Neutrophil (primary cell): ENCODE measurements at regions not wholly inside any gene's neighbourhood (a gene's known extent, or its start where the extent isn't known, plus 50 kb on each side); places are given as distances from the start of the nearest gene placed in this dataset.

Experiments used
- H3K27ac ChIP-seq: fragments of 200-600 bp; sonication (generic); 2 replicates; pipeline ENCODE4 v1.5.1; 2016; ENCODE audit warnings: mild to moderate bottlenecking, moderate library complexity
- H3K27me3 ChIP-seq: fragments of 200-600 bp; sonication (generic); 2 replicates; pipeline ENCODE4 v1.6.0; 2016; ENCODE audit warnings: mild to moderate bottlenecking
- H3K36me3 ChIP-seq: fragments of 200-600 bp; sonication (generic); 2 replicates; pipeline ENCODE4 v1.5.1; 2017
- H3K4me1 ChIP-seq, 2 experiments: fragments of 200-600 bp in 1 of 2; sonication (generic) in 1 of 2; 1 replicate in 1 of 2; 2 replicates in 1 of 2; pipeline versions ENCODE4 v1.5.1 to v1.6.1; 2013 to 2016; ENCODE audit warnings: low read depth in 1 of 2, low read length in 1 of 2, mild to moderate bottlenecking in 1 of 2, moderate library complexity in 1 of 2; ENCODE audit not compliant: control insufficient read depth in 1 of 2, insufficient read depth in 1 of 2
- H3K4me3 ChIP-seq, 2 experiments: fragments of 200-600 bp in 1 of 2; sonication (generic) in 1 of 2; 1 replicate in 1 of 2; 2 replicates in 1 of 2; pipeline ENCODE4 v1.5.1; 2013 to 2016; ENCODE audit warnings: low read depth in 1 of 2, low read length in 1 of 2, mild to moderate bottlenecking in 1 of 2, moderate library complexity in 1 of 2
- H3K9me3 ChIP-seq: fragments of 200-600 bp; sonication (generic); 2 replicates; pipeline ENCODE4 v1.5.1; 2016
- CTCF ChIP-seq: fragments of 200-600 bp; sonication (generic); IDR thresholded peaks from 2 replicates; pipeline ENCODE4 v1.5.1; 2016; ENCODE audit warnings: antibody characterized with exemption

GRCh38 chr4:14264437-14264836 lies 636.9 kb upstream of the BOD1L1 start:
- TF ChIP-seq CTCF = no peak
- Histone ChIP-seq H3K36me3 (no peaks in the 10 kb centered on the region), H3K27me3 (no peaks in the 10 kb centered on the region), H3K27ac (no peak overlapping the region), H3K4me3 (no peak overlapping the region), H3K4me1 (peaks cover 0 to 5% of the 10 kb centered on the region in 2 experiments), H3K9me3 (no peaks in the 10 kb centered on the region)

- Histone ChIP-seq H3K36me3 (no peaks in the 10 kb centered on the region), H3K4me3 (no peak overlapping the region), H3K27me3 (no peaks in the 10 kb centered on the region), H3K4me1 (peaks cover 5 to 17% of the 10 kb centered on the region in 2 experiments), H3K9me3 (no peaks in the 10 kb centered on the region), H3K27ac (no peak overlapping the region)
- TF ChIP-seq CTCF = no peak
Observed at GRCh38 chr4:14265651-14266050, 638.1 kb upstream of the BOD1L1 start.

GRCh38 chr4:14267373-14268060 lies 640.0 kb upstream of the BOD1L1 start:
- Histone ChIP-seq H3K9me3 (no peaks in the 10 kb centered on the region), H3K27me3 (no peaks in the 10 kb centered on the region), H3K36me3 (no peaks in the 10 kb centered on the region), H3K4me1 (peaks cover 5 to 17% of the 10 kb centered on the region in 2 experiments), H3K4me3 (no peak overlapping the region), H3K27ac (no peak overlapping the region)
- TF ChIP-seq CTCF = no peak

GRCh38 chr4:14269824-14270223 lies 642.3 kb upstream of the BOD1L1 start:
- H3K36me3 ChIP-seq = no peaks in the 10 kb centered on the region
- H3K4me3 ChIP-seq = no peak overlapping the region
- peak overlapping the region; percentile 64 for H3K27ac ChIP-seq
- H3K4me1 ChIP-seq = peaks cover 5 to 17% of the 10 kb centered on the region in 2 experiments
- H3K27me3 ChIP-seq = no peaks in the 10 kb centered on the region
- no peaks in the 10 kb centered on the region for H3K9me3 ChIP-seq
- TF ChIP-seq CTCF = no peak

DNA sequence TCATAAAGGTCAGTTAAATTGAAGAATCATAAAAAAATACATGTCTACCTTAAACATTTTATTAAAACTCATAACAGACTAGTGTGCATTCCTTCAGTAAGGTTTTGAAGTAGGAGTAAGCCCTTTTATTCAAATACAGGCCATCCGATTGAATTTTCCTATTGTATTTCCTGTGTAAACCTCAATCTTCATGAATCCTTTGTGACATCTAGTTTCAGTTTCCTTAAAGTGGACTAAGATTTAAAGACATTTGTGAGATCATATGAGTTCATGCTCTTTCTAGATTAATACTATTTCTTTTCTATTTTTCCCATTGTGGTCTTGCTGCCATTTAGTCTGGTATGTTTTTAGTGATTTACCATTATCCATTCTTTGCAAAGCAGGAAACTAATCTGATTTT lies 644.7 kb upstream of the BOD1L1 start:
- no peak for TF ChIP-seq CTCF
- Histone ChIP-seq H3K4me1 (peaks cover 5 to 17% of the 10 kb centered on the region in 2 experiments), H3K4me3 (no peak overlapping the region), H3K9me3 (no peaks in the 10 kb centered on the region), H3K36me3 (no peaks in the 10 kb centered on the region), H3K27me3 (no peaks in the 10 kb centered on the region), H3K27ac (no peak overlapping the region)
